Lower lobe of right lung (tissue), 2 donors: ENCODE measurements at regions not wholly inside any gene's neighbourhood (a gene's known extent, or its start where the extent isn't known, plus 50 kb on each side); places are given as distances from the start of the nearest gene placed in this dataset.

ENCODE experiments used
- ATAC-seq, 2 donors: fragments of 200-7000 bp; cut with Tn5 transposase; one replicate each; pipeline ENCODE4 v1.9.1; 2020 to 2022; ENCODE audit warnings: mild to moderate bottlenecking in 2 of 2, moderate library complexity in 2 of 2
- DNase-seq: peaks from one replicate; pipeline ENCODE4 v3.0.0-alpha.2; 2020
- H3K27ac ChIP-seq: fragments of 200-600 bp; one replicate; pipeline ENCODE4 v1.8.0; 2022
- H3K27me3 ChIP-seq: fragments of 200-600 bp; one replicate; pipeline ENCODE4 v1.8.0; 2022; ENCODE audit warnings: low read depth
- H3K36me3 ChIP-seq: fragments of 200-600 bp; one replicate; pipeline ENCODE4 v1.8.0; 2022; ENCODE audit warnings: mild to moderate bottlenecking
- H3K4me1 ChIP-seq: fragments of 200-600 bp; one replicate; pipeline ENCODE4 v1.8.0; 2022
- H3K4me3 ChIP-seq: fragments of 200-600 bp; one replicate; pipeline ENCODE4 v1.8.0; 2022; ENCODE audit warnings: mild to moderate bottlenecking
- H3K9me3 ChIP-seq: fragments of 200-600 bp; one replicate; pipeline ENCODE4 v1.8.0; 2022
- intact Hi-C: fragments of 100-400 bp; cut with DNase I; formaldehyde crosslinking; loops from one replicate; pipeline ENCODE4 v1.11.0; 2022
- TF ChIP-seq, protein P1 (sequence below): fragments of 200-600 bp; IDR thresholded peaks from one replicate; pipeline ENCODE4 v1.8.0; 2022; ENCODE audit warnings: antibody characterized with exemption, mild to moderate bottlenecking
- donor health status: DM: no; HTN: yes; CAD: no; lungs with severe emphysema.

GRCh38 chr15:83358972-83359564 is 74.6 kb upstream of the BNC1 start:
- H3K27me3 ChIP-seq: peaks cover 14% of the 10 kb centered on the region
- no peak for ATAC-seq
- no peak for DNase-seq
- TF ChIP-seq, protein P1, sequence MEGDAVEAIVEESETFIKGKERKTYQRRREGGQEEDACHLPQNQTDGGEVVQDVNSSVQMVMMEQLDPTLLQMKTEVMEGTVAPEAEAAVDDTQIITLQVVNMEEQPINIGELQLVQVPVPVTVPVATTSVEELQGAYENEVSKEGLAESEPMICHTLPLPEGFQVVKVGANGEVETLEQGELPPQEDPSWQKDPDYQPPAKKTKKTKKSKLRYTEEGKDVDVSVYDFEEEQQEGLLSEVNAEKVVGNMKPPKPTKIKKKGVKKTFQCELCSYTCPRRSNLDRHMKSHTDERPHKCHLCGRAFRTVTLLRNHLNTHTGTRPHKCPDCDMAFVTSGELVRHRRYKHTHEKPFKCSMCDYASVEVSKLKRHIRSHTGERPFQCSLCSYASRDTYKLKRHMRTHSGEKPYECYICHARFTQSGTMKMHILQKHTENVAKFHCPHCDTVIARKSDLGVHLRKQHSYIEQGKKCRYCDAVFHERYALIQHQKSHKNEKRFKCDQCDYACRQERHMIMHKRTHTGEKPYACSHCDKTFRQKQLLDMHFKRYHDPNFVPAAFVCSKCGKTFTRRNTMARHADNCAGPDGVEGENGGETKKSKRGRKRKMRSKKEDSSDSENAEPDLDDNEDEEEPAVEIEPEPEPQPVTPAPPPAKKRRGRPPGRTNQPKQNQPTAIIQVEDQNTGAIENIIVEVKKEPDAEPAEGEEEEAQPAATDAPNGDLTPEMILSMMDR: no peak
- no peak overlapping the region for H3K4me3 ChIP-seq
- intact Hi-C loops: no loop called here
- no peaks in the 10 kb centered on the region for H3K36me3 ChIP-seq
- no peak overlapping the region for H3K27ac ChIP-seq
- no peaks in the 10 kb centered on the region for H3K4me1 ChIP-seq
- H3K9me3 ChIP-seq: no peaks in the 10 kb centered on the region

GRCh38 chr15:83362706-83363105 is 78.2 kb upstream of the BNC1 start:
- H3K4me1 ChIP-seq: peaks cover 14% of the 10 kb centered on the region
- H3K4me3 ChIP-seq: no peak overlapping the region
- intact Hi-C loops: no loop called here
- DNase-seq (no peak), ATAC-seq (no peak)
- TF ChIP-seq, protein P1: no peak
- peaks cover 44% of the 10 kb centered on the region for H3K27me3 ChIP-seq
- no peak overlapping the region for H3K27ac ChIP-seq
- no peaks in the 10 kb centered on the region for H3K36me3 ChIP-seq
- H3K9me3 ChIP-seq: no peaks in the 10 kb centered on the region

DNA sequence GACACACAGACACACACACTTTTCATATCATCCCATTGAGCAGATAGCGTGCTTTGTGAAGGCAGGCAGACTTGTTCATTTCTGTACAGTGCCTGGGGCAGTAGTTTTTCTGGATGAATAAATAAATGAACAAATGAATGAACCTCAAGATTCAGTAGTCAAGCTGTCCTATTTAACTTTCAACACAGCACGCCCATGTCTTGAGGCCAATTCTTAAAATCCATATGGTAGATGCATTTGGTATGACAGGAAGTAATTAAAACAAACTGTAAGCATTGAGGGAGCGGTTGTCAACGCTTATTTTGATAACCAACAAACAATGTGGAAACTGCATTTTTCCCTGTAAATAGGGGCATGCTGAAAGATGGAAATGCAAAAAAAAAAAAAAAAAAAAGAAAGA is 80.0 kb upstream of the BNC1 start:
- TF ChIP-seq, protein P1: no peak
- H3K27ac ChIP-seq: no peak overlapping the region
- no peak for DNase-seq
- no peaks in the 10 kb centered on the region for H3K9me3 ChIP-seq
- intact Hi-C loops: no loop called here
- peaks cover 14% of the 10 kb centered on the region for H3K4me1 ChIP-seq
- H3K4me3 ChIP-seq: no peak overlapping the region
- H3K36me3 ChIP-seq: no peaks in the 10 kb centered on the region
- peaks cover 40% of the 10 kb centered on the region for H3K27me3 ChIP-seq
- ATAC-seq: no peak

GRCh38 chr15:83365370-83365938 is 81.0 kb upstream of the BNC1 start:
- peak; percentile 75 for DNase-seq
- H3K36me3 ChIP-seq: no peaks in the 10 kb centered on the region
- no peak overlapping the region for H3K27ac ChIP-seq

DNA sequence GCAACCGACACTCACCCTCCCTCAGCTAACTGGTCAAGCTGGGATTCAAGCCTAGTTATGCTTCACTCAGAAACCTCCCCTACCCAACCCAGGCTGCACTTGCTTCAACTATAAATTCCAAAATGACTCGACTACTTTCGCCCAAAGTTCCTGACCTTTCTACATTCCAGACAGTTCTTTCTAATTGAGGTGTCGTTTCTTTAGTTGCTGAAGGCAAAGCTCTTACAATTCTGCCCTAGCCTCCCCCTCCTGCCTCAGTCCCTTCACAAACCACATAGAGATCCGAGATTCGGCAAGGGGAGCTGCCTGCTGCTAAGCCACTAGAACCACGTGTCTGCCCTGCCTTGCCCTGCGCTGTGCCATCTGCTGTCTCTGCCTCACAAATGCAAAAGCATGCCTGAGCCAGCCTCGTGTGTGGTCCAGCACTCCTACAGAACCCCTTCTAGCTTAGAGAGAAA is 74.7 kb upstream of the SH3GL3 start:
- no peaks in the 10 kb centered on the region for H3K9me3 ChIP-seq
- H3K4me1 ChIP-seq: no peaks in the 10 kb centered on the region
- no peaks in the 10 kb centered on the region for H3K36me3 ChIP-seq
- no peak overlapping the region for H3K27ac ChIP-seq
- no peak overlapping the region for H3K4me3 ChIP-seq
- peaks cover 36% of the 10 kb centered on the region for H3K27me3 ChIP-seq
- no peak for DNase-seq
- intact Hi-C loops: no loop called here
- TF ChIP-seq, protein P1: no peak
- no peak for ATAC-seq

More at GRCh38 chr15:83365370-83365938, 81.0 kb upstream of the BNC1 start:
- Histone ChIP-seq H3K9me3 (no peaks in the 10 kb centered on the region), H3K27me3 (peaks cover 40% of the 10 kb centered on the region), H3K4me1 (peaks cover 14% of the 10 kb centered on the region), H3K4me3 (peak overlapping the region; percentile 40)
- TF ChIP-seq, protein P1: no peak
- intact Hi-C loops: no loop called here
- peak; percentile 81 to 83 for ATAC-seq
